GM18502 (cell line): ENCODE measurements at regions not wholly inside any gene's neighbourhood (a gene's known extent, or its start where the extent isn't known, plus 50 kb on each side); places are given as distances from the start of the nearest gene placed in this dataset.

Source experiments
- ATAC-seq: cut with Tn5 transposase; IDR thresholded peaks from one replicate; pipeline ENCODE4 v1.9.1; 2021; ENCODE audit warnings: mild to moderate bottlenecking; ENCODE audit not compliant: unreplicated experiment, poor library complexity

- no peak for ATAC-seq
Observed at GRCh38 chr16:6068063-6068462, 970.5 kb upstream of the EEF2KMT start.

DNA sequence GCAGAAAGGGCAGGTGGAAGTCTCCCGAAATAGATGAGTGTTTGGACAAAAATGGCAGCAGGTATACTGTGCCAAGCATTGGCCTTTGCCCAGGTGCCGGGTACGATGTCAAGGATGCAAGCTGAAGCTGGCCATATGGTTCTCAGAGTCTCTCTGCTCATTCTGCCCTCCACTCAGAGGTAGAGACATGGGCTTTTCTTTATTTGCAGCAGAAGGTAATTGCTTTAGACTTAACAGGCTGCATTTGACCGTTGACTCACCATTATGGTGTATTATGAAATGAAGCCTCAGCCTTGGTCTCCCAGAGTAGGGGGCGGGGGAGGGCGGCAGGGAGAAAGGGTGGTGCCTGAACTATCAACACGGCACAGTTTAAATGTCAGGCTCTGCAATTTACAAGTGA is 969.1 kb upstream of the EEF2KMT start:
- no peak for ATAC-seq

- ATAC-seq, result no peak
Observed at GRCh38 chr16:6063526-6063925, 965.9 kb upstream of the EEF2KMT start.

- no peak for ATAC-seq
Observed at GRCh38 chr16:6059671-6060070, 962.1 kb upstream of the EEF2KMT start.

GRCh38 chr16:6057821-6058220 is 960.2 kb upstream of the EEF2KMT start:
- no peak for ATAC-seq

DNA sequence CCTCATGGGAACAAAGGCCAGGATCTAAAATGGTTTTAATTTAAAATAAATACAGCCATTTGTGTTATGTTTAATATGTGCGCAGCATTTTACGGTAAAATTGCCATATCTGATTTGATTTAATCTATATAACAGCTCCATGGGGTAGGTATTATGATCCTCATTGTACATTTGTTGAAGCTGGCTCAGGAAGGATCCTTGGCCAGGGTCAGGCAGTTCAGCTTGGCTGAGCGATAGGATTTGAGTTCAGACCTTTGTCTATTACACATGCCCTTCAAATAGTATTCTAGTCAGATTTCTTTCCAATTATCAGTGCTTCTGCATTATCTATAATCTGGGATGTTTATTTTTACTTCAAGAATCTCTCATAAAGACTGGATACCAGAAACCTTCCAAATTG is 950.4 kb upstream of the EEF2KMT start:
- ATAC-seq, result no peak

DNA sequence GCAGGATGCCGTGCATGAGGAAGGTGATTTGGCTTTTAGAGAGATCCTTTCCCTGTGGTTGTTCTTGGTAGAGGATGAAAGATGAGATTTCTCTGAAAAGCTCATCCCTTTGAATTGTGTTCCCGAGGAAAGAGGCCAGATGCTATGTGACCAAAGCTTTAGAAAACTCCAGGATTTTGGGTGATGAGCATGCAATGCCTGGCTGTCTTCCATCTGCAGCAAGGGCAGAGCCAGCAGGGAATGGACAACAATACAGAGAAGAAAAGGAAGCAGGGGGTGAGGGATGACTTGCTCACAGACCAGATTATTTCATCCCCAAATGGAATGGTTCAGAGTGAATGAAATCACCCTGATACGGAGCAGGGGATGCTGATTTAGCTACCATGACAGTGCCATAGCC is 949.7 kb upstream of the EEF2KMT start:
- ATAC-seq, result no peak

DNA sequence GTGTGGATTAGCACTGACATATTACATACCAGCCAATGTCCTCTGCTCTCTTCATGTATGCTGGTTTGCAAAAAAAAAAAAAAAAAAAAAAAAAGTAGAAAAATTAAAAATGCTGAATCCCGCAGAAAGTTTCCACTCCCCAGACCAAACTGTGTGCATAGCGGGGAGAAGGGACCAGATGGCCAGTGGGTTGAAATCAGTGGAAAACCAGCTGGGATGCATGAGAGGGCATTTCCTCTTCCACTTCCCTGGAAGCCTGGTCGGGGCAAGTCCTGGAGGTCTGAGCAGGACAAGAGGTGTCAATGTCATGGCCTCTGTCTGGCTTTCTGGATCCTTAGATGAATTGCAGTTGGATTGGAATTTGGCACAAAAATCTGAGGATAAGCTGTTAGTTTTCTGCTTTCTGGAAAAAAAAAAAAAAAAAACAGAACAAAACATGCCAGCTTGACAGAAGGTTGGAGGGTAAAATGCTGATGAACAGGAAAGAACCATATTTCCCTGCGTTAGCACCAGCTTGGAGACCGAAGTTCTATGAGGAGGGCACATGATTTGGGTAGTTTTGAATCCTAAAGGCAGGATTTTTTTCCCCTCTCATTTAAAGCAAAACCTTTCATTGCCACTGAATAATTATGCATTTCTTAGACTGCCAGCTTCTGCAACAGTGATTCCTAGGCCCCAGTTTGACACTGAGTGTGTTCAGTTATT is 941.5 kb upstream of the EEF2KMT start:
- ATAC-seq, result no peak

DNA sequence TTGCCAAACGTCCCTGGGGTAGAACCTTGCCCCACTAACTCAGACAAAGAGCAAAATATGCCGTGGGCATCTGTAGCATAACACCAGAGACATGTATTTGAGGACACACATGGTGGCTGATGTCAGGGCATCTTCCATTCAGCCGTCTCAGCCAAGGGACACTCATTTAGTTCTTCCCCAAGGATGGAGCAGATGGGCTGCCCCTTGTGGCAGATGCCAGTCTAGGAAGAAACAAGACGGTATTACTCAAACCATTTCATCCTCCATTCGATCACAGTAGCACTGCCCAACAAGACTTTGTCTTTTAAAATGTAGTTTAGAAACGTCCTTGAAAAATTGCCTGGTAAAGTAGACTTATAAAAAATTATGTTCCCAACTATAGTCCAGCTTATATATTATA is 937.6 kb upstream of the EEF2KMT start:
- no peak for ATAC-seq

- ATAC-seq, result no peak
Observed at GRCh38 chr16:6034511-6034910, 936.9 kb upstream of the EEF2KMT start.

GRCh38 chr16:6032438-6032837 is 934.8 kb upstream of the EEF2KMT start:
- ATAC-seq, result no peak

DNA sequence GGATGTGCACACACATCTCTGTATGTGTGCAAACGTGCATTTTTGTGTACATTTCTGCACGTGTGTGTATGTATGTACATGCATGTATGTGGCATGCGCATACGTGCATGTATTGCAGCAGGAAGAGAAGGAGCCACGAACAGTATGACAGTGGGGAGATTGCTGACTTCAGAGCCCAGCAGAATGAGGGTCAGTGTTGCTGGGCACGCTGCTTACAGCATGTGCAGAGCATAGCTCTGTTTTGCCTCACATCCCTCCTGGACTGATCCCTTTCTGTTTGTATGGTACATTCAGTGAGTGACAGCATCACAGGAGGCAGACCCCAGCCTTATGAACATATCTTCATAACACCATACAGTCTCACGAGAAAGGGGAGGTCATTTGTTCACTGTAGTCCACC is 934.0 kb upstream of the EEF2KMT start:
- ATAC-seq, result no peak

- no peak for ATAC-seq
Observed at GRCh38 chr16:6031102-6031501, 933.5 kb upstream of the EEF2KMT start.

GRCh38 chr16:6027733-6028132 is 930.1 kb upstream of the EEF2KMT start:
- no peak for ATAC-seq

GRCh38 chr16:6023449-6023848 is 925.9 kb upstream of the EEF2KMT start:
- ATAC-seq, result no peak

- no peak for ATAC-seq
Observed at GRCh38 chr16:6021276-6021943, 923.8 kb upstream of the EEF2KMT start.

DNA sequence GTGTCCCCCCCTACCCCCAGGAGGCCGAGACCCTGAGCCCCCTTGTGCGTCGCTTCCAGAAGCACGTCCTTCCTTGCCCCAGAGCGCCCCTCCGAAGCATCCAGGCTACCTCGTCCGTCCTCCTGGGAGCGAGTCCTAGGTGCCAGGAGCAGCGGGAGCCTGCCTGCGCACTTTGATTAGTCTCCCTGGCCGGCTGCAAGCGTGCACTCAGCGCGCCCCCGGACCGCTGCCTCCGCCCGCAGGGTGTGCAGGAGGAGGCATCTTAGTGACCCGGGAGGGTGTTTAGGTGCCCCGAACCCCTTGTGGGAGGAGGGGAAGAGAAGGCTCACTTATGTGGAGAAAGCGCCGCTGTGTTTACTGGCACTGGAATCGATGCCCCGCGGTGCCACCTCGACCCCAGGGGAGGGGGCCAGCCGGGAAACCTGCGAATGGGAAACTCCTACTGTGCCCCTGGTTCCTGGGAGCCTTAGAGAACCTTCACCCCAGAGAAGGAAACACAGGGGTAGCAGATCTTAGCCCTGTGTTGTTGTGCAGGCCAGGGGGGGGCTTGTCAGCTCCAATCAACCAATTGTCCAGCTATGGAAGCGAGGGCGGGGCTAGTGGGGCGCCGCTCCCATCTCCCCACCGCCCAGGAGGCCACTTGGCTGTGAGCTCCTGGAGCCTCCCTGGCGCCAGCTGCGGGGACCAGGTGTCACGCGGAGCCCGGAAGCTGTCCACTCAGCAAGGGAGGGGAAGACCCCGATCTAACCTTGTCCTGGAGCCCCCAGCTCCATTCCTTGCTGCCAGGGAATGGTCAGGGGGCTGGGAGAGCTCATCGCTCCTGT is 922.8 kb upstream of the EEF2KMT start:
- no peak for ATAC-seq

DNA sequence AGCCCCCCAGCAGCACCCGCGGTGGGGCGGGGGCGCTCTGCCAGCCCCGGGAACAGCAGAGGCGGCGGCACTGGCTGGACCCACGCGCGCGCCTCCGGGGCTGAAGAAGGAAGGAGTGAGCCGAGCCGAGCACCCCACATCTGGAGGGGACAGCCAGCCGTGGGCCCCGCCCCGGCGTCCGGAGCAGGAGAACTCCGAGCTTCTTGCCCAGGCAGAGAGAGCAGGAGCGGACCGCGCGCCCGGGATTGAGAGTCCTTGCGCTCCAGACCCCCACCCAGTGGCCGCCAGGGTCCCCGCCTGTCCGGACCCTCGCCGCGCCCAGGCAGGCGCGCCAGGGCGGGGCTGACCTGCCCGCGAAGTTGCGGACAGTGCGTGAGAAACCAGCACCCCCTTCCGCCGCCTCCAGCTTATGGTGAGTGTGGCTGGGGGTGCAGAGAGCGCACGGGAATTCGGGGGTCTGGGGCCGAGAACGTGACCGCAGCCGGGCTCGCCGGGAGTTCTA is 921.9 kb upstream of the EEF2KMT start:
- no peak for ATAC-seq

GRCh38 chr16:6018848-6019489 is 921.4 kb upstream of the EEF2KMT start:
- ATAC-seq, result no peak

DNA sequence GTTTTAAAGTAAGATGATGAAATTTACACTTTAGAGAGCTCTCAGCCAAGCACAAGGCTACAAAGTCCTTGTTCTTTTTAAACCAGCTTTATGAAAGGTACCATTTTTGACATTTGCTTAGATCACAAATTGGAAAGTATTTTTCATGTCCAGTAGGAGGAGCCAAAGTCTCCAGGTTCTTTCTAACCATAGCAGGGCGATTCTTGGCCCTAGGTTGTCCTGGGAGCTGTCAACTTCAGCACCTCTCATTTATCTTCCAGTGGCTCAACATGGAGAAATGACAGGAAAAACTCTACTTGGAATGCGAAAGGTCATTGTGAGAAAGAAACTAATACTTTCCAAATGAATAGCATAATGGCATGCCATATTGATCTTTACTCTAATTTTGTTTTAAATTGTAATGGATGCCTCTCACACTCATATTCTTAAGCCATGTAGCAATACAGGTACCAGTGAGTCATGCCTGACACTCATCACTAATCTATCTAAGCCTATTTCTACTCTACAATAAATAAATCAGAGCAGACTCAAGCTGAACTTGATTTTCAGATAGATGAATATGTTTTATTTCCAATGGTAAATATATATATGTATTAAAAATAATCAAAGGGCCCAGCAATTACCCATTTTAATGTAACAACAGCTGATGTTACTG is 919.1 kb upstream of the EEF2KMT start:
- no peak for ATAC-seq
